Effector memory CD4-positive, alpha-beta T cell (primary cell): ENCODE measurements at regions not wholly inside any gene's neighbourhood (a gene's known extent, or its start where the extent isn't known, plus 50 kb on each side); places are given as distances from the start of the nearest gene placed in this dataset.
"Not testable (repeated sequence)": the region's sequence is repeated elsewhere in the genome, so short reads cannot be mapped to it uniquely, and the experiment has no call there.

Source experiments
- DNase-seq, 3 donors: peaks; one replicate each; pipeline ENCODE4 v3.0.0-alpha.2; 2020
- H3K27ac ChIP-seq: 2 replicates; pipeline ENCODE4 v1.7.0; 2013; ENCODE audit warnings: mild to moderate bottlenecking, low read length, moderate library complexity; ENCODE audit not compliant: insufficient read depth, poor library complexity, severe bottlenecking
- H3K27me3 ChIP-seq: replicated peaks from 2 replicates; pipeline ENCODE4 v1.7.0; 2013; ENCODE audit warnings: mild to moderate bottlenecking, low read length; ENCODE audit not compliant: insufficient read depth, control insufficient read depth, poor library complexity, severe bottlenecking
- H3K36me3 ChIP-seq: 2 replicates; pipeline ENCODE4 v1.7.0; 2013; ENCODE audit warnings: mild to moderate bottlenecking, low read length, moderate library complexity; ENCODE audit not compliant: control insufficient read depth, insufficient read depth
- H3K4me1 ChIP-seq: 2 replicates; pipeline ENCODE4 v1.7.0; 2013; ENCODE audit warnings: low read length, mild to moderate bottlenecking; ENCODE audit not compliant: control insufficient read depth, insufficient read depth, poor library complexity, severe bottlenecking
- H3K4me3 ChIP-seq: 2 replicates; pipeline ENCODE4 v1.7.0; 2013; ENCODE audit warnings: low read length, low read depth, mild to moderate bottlenecking; ENCODE audit not compliant: insufficient read depth, poor library complexity, severe bottlenecking
- H3K9me3 ChIP-seq: 2 replicates; pipeline ENCODE4 v1.7.0; 2013; ENCODE audit warnings: mild to moderate bottlenecking, low read length, moderate library complexity; ENCODE audit not compliant: control insufficient read depth

DNA sequence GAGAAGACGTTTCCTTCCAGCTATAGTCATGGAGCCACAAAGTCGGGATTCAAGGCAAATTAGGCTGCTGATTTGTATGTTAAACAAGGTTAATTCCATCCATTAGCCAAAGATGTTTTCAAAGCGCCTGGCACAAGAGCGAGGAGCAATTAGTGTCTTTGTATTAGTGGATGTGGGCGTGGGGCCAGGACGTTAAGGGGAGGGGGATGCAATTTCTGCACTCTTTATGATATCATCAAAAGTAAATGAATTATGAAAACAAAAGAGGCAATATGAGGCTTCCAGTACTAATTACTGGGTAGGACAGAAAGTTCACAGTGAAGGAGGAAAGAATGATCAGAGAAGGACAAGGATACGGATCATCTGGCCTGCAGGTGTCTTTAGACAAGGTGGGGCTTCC lies 230.9 kb upstream of the MSX2 start:
- H3K27me3 ChIP-seq = no peaks in the 10 kb centered on the region
- no peak overlapping the region for H3K4me3 ChIP-seq
- H3K27ac ChIP-seq = no peak overlapping the region

GRCh38 chr5:174497939-174498338 lies 226.4 kb upstream of the MSX2 start:
- H3K4me1 ChIP-seq, H3K27ac ChIP-seq, DNase-seq, H3K4me3 ChIP-seq, H3K36me3 ChIP-seq, H3K27me3 ChIP-seq, H3K9me3 ChIP-seq: not testable (repeated sequence)

More for the DNA sequence above, 230.9 kb upstream of the MSX2 start:
- DNase-seq = no peak
- H3K4me1 ChIP-seq = no peaks in the 10 kb centered on the region
- no peaks in the 10 kb centered on the region for H3K9me3 ChIP-seq
- H3K36me3 ChIP-seq = no peaks in the 10 kb centered on the region

- H3K9me3 ChIP-seq, DNase-seq: not testable (repeated sequence)
Observed at GRCh38 chr5:174498575-174498974, 225.8 kb upstream of the MSX2 start.

GRCh38 chr5:174500636-174501035 lies 223.7 kb upstream of the MSX2 start:
- H3K27ac ChIP-seq = no peak overlapping the region
- H3K36me3 ChIP-seq = no peaks in the 10 kb centered on the region
- no peak overlapping the region for H3K4me3 ChIP-seq
- no peaks in the 10 kb centered on the region for H3K4me1 ChIP-seq
- no peaks in the 10 kb centered on the region for H3K9me3 ChIP-seq
- DNase-seq = no peak
- H3K27me3 ChIP-seq = no peaks in the 10 kb centered on the region

More at GRCh38 chr5:174498575-174498974, 225.8 kb upstream of the MSX2 start:
- not testable (repeated sequence) for H3K36me3 ChIP-seq, H3K4me3 ChIP-seq, H3K27me3 ChIP-seq, H3K4me1 ChIP-seq, H3K27ac ChIP-seq

GRCh38 chr5:174501461-174502069 lies 222.8 kb upstream of the MSX2 start:
- Histone ChIP-seq H3K36me3 (no peaks in the 10 kb centered on the region), H3K27me3 (no peaks in the 10 kb centered on the region), H3K9me3 (no peaks in the 10 kb centered on the region), H3K27ac (no peak overlapping the region), H3K4me3 (no peak overlapping the region), H3K4me1 (no peaks in the 10 kb centered on the region)
- DNase-seq = no peak

- Histone ChIP-seq H3K4me3 (no peak overlapping the region), H3K9me3 (no peaks in the 10 kb centered on the region), H3K27me3 (no peaks in the 10 kb centered on the region), H3K4me1 (no peaks in the 10 kb centered on the region), H3K27ac (no peak overlapping the region), H3K36me3 (no peaks in the 10 kb centered on the region)
- DNase-seq = no peak
Observed at GRCh38 chr5:174503086-174503460, 221.3 kb upstream of the MSX2 start.

DNA sequence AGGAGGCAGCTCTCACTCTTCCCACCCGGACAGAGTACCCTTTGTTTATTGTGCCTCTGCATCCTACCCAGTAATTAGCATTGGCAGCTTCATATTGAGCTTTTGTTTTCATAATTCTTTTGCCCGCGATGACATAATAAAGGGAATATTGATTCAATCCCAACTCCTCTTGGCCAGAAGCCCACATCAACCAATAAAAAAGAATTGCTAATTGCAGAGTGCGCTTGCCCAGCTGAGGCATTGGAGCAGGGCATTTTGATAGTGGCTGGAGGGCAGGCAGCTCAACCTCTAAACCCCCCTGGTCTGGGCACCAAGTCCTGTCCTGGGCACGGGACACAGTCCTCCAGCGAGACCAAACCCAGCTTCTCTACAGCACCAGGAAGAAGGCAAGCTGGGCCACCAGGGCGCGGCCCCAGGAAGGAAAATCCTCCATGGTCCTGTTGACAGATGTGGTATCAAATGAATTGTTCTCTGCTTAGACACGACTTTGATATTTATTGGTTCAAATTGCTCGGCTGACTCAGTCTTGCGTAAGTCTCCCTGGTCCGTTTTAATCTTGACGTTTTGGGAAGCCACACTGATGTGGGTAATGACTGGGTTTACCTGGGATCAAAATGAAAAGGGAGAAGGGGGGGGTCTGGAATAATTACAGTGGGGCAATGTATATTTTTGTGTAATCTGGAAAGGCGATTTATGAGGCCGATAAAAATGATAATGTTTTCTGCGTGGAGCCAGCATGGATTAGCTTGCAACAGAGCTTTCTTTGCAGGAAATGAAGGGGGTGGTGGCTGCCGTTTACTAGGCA lies 220.7 kb upstream of the MSX2 start:
- DNase-seq = no peak
- Histone ChIP-seq H3K4me3 (no peak overlapping the region), H3K9me3 (no peaks in the 10 kb centered on the region), H3K36me3 (no peaks in the 10 kb centered on the region), H3K27me3 (no peaks in the 10 kb centered on the region), H3K27ac (no peak overlapping the region), H3K4me1 (no peaks in the 10 kb centered on the region)

DNA sequence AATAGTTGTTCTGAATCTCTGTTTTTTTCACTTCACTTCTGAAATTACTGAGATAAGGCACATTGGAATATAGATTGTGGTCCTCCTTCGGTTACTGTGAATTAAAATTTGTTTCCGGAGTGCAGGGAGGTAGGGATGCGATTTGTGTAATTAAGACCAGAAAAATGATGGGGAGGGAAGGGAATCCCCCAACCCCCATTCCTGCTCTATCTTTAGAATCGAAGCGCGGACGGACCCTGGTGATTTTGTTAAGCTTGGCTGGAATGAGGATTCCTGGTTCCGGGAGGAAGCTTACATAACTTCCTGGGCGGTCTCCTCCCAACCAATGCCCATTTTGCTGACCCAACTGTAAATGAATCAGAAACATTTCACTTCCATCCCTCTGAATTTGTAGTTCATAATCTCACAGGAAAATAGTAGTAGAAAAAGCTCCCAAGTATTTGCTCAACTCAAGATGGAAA lies 220.1 kb upstream of the MSX2 start:
- no peaks in the 10 kb centered on the region for H3K27me3 ChIP-seq
- H3K4me1 ChIP-seq = no peaks in the 10 kb centered on the region
- no peaks in the 10 kb centered on the region for H3K36me3 ChIP-seq
- no peak overlapping the region for H3K27ac ChIP-seq
- no peak overlapping the region for H3K4me3 ChIP-seq
- DNase-seq = no peak
- no peaks in the 10 kb centered on the region for H3K9me3 ChIP-seq

- Histone ChIP-seq H3K27ac (no peak overlapping the region), H3K9me3 (no peaks in the 10 kb centered on the region), H3K36me3 (no peaks in the 10 kb centered on the region), H3K4me3 (no peak overlapping the region), H3K4me1 (no peaks in the 10 kb centered on the region), H3K27me3 (no peaks in the 10 kb centered on the region)
- DNase-seq = no peak
Observed at GRCh38 chr5:174505621-174506020, 218.8 kb upstream of the MSX2 start.

GRCh38 chr5:174510782-174511453 lies 213.5 kb upstream of the MSX2 start:
- H3K36me3 ChIP-seq, H3K4me3 ChIP-seq, H3K9me3 ChIP-seq, DNase-seq, H3K27ac ChIP-seq, H3K27me3 ChIP-seq, H3K4me1 ChIP-seq: not testable (repeated sequence)
